Limb (tissue), 2 donors: ENCODE measurements at regions not wholly inside any gene's neighbourhood (a gene's known extent, or its start where the extent isn't known, plus 50 kb on each side); places are given as distances from the start of the nearest gene placed in this dataset.

Experiments used
- DNase-seq, 2 donors: peaks; one replicate each; pipeline ENCODE4 v3.0.0-alpha.2; 2016; ENCODE audit errors: extremely low spot score in 2 of 2

- no peak for DNase-seq
These were observed 108.9 kb upstream of the BTBD3 start for GRCh38 chr20:11808841-11809240.

- no peak for DNase-seq
These were observed 107.2 kb upstream of the BTBD3 start for GRCh38 chr20:11810311-11811083.

GRCh38 chr20:11813106-11813890 is 104.4 kb upstream of the BTBD3 start:
- no peak for DNase-seq

GRCh38 chr20:11814267-11814666 is 103.4 kb upstream of the BTBD3 start:
- DNase-seq: no peak

- DNase-seq: no peak
These were observed 96.9 kb upstream of the BTBD3 start for GRCh38 chr20:11820838-11821237.

GRCh38 chr20:11822540-11822794 is 95.2 kb upstream of the BTBD3 start:
- no peak for DNase-seq

GRCh38 chr20:11826334-11826733 is 91.4 kb upstream of the BTBD3 start:
- no peak for DNase-seq

GRCh38 chr20:11832397-11832796 is 85.3 kb upstream of the BTBD3 start:
- DNase-seq: no peak

GRCh38 chr20:11832851-11833250 is 84.8 kb upstream of the BTBD3 start:
- no peak for DNase-seq

GRCh38 chr20:11833825-11834224 is 83.9 kb upstream of the BTBD3 start:
- DNase-seq: no peak

- DNase-seq: no peak
These were observed 79.5 kb upstream of the BTBD3 start for GRCh38 chr20:11838076-11838636.

GRCh38 chr20:11841972-11842461 is 75.7 kb upstream of the BTBD3 start:
- no peak for DNase-seq

- DNase-seq: no peak
These were observed 74.4 kb upstream of the BTBD3 start for GRCh38 chr20:11843289-11843688.

- DNase-seq: peak in 1 of 2 donors; percentile 36
These were observed 73.0 kb upstream of the BTBD3 start for GRCh38 chr20:11844691-11845090.

GRCh38 chr20:11845340-11845739 is 72.4 kb upstream of the BTBD3 start:
- no peak for DNase-seq

GRCh38 chr20:11846131-11846530 is 71.6 kb upstream of the BTBD3 start:
- no peak for DNase-seq

- DNase-seq: no peak
These were observed 69.9 kb upstream of the BTBD3 start for GRCh38 chr20:11847827-11848226.

- DNase-seq: no peak
These were observed 68.3 kb upstream of the BTBD3 start for GRCh38 chr20:11849270-11849915.

GRCh38 chr20:11849976-11850670 is 67.6 kb upstream of the BTBD3 start:
- no peak for DNase-seq

GRCh38 chr20:11850901-11851300 is 66.8 kb upstream of the BTBD3 start:
- no peak for DNase-seq

- no peak for DNase-seq
These were observed 66.0 kb upstream of the BTBD3 start for GRCh38 chr20:11851646-11852045.

- no peak for DNase-seq
These were observed 65.5 kb upstream of the BTBD3 start for GRCh38 chr20:11852189-11852588.
